B cell (primary cell): ENCODE measurements at regions not wholly inside any gene's neighbourhood (a gene's known extent, or its start where the extent isn't known, plus 50 kb on each side); places are given as distances from the start of the nearest gene placed in this dataset.

Experiments
- CTCF ChIP-seq: fragments of 200-600 bp; IDR thresholded peaks from one replicate; pipeline ENCODE4 v1.8.0; 2022; ENCODE audit warnings: antibody characterized with exemption, mild to moderate bottlenecking
- EZH2 ChIP-seq: IDR thresholded peaks from 2 replicates; pipeline ENCODE4 v1.6.1; 2012; ENCODE audit warnings: borderline replicate concordance, low read depth, mild to moderate bottlenecking, moderate library complexity, low read length; ENCODE audit not compliant: insufficient read depth, poor library complexity, severe bottlenecking

DNA sequence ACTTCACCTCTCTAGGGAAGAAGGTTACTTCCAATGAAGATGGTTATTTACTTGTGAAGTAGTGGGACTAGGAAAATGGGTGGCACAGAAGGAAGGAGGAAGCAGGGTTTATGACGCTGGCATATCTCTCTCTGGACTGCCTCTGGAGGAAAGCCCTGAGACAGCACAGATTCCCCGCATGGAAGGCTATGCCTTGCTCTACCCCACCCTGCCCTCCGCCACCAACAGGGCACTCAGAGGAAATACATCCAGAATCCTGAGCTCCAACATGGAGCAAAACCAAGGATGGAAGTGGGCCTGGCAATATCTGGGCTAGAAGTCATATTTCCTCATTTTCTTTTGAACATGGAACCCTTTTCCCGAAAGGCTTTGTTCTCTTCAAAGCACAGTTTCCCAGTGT lies 346.9 kb downstream of the ZSWIM6 start:
- TF ChIP-seq CTCF = no peak
- TF ChIP-seq EZH2 = no peak
